HL-60 (cell line): ENCODE measurements at regions not wholly inside any gene's neighbourhood (a gene's known extent, or its start where the extent isn't known, plus 50 kb on each side); places are given as distances from the start of the nearest gene placed in this dataset.

ENCODE experiments used
- DNase-seq, 2 experiments: peaks; one replicate each; pipeline ENCODE4 v3.0.0-alpha.2; 2010 to 2020; ENCODE audit warnings: low read depth in 1 of 2, low spot score in 1 of 2
- H3K27ac ChIP-seq: fragments of 250-450 bp; sonication (Bioruptor Pico); replicated peaks from 2 replicates; pipeline ENCODE4 v1.5.1; 2020; ENCODE audit warnings: mild to moderate bottlenecking, moderate library complexity
- H3K27me3 ChIP-seq: fragments of 250-450 bp; sonication (Bioruptor Pico); 2 replicates; pipeline ENCODE4 v1.5.1; 2021; ENCODE audit warnings: mild to moderate bottlenecking, moderate library complexity; ENCODE audit not compliant: insufficient read depth, poor library complexity, severe bottlenecking
- H3K4me3 ChIP-seq: replicated peaks from 2 replicates; pipeline ENCODE4 v1.5.1; 2011; ENCODE audit warnings: mild to moderate bottlenecking, control low read depth, low read length; ENCODE audit not compliant: insufficient read depth
- CTCF ChIP-seq: IDR thresholded peaks from one replicate; pipeline ENCODE4 v1.5.1; 2011; ENCODE audit warnings: low read length, control low read depth, inconsistent platforms; ENCODE audit not compliant: insufficient read depth
- GABPA ChIP-seq: IDR thresholded peaks from 2 replicates; pipeline ENCODE4 v1.6.1; 2012; ENCODE audit warnings: low read depth
- POLR2AphosphoS5 ChIP-seq: IDR thresholded peaks from 2 replicates; pipeline ENCODE4 v1.6.1; 2012; ENCODE audit warnings: low read depth
- REST ChIP-seq: IDR thresholded peaks from 2 replicates; pipeline ENCODE4 v1.6.1; 2012; ENCODE audit warnings: low read depth; ENCODE audit not compliant: insufficient replicate concordance
- SPI1 ChIP-seq: IDR thresholded peaks from 2 replicates; pipeline ENCODE4 v1.6.1; 2012; ENCODE audit warnings: low read depth, mild to moderate bottlenecking, borderline replicate concordance

- TF ChIP-seq CTCF (no peak), POLR2AphosphoS5 (no peak), GABPA (no peak), SPI1 (no peak), REST (no peak)
Observed at GRCh38 chr13:62551588-62551987, 1135.9 kb upstream of the PCDH20 start.

GRCh38 chr13:62544928-62545327 is 1129.3 kb upstream of the PCDH20 start:
- H3K27me3 ChIP-seq, result no peaks in the 10 kb centered on the region
- no peak for DNase-seq
- no peak overlapping the region for H3K27ac ChIP-seq
- no peak overlapping the region for H3K4me3 ChIP-seq
- TF ChIP-seq SPI1 (no peak), CTCF (no peak), POLR2AphosphoS5 (no peak)

More at GRCh38 chr13:62551588-62551987, 1135.9 kb upstream of the PCDH20 start:
- H3K27ac ChIP-seq, result no peak overlapping the region
- H3K27me3 ChIP-seq, result no peaks in the 10 kb centered on the region
- no peak overlapping the region for H3K4me3 ChIP-seq
- DNase-seq, result no peak

GRCh38 chr13:62537593-62537992 is 1121.9 kb upstream of the PCDH20 start:
- no peak for TF ChIP-seq REST
- TF ChIP-seq SPI1, result no peak
- TF ChIP-seq GABPA, result no peak
- no peak for TF ChIP-seq POLR2AphosphoS5
- no peak for TF ChIP-seq CTCF
- Histone ChIP-seq H3K27me3 (no peaks in the 10 kb centered on the region), H3K27ac (no peak overlapping the region), H3K4me3 (no peak overlapping the region)
- DNase-seq, result no peak

GRCh38 chr13:62525652-62526051 is 1110.0 kb upstream of the PCDH20 start:
- Histone ChIP-seq H3K27ac (no peak overlapping the region), H3K4me3 (no peak overlapping the region), H3K27me3 (no peaks in the 10 kb centered on the region)
- DNase-seq, result no peak
- TF ChIP-seq GABPA, result no peak
- TF ChIP-seq CTCF, result no peak
